ACC112 (cell line): ENCODE measurements at regions not wholly inside any gene's neighbourhood (a gene's known extent, or its start where the extent isn't known, plus 50 kb on each side); places are given as distances from the start of the nearest gene placed in this dataset.

Experiments
- H2AFZ ChIP-seq: fragments of 200-600 bp; sonication (generic); one replicate; pipeline ENCODE4 v1.6.0; 2017; ENCODE audit warnings: antibody characterized with exemption, low read length; ENCODE audit not compliant: unreplicated experiment
- H3K27ac ChIP-seq: fragments of 200-600 bp; sonication (generic); 2 replicates; pipeline ENCODE4 v1.5.1; 2014; ENCODE audit warnings: low read depth, mild to moderate bottlenecking, antibody characterized with exemption, low read length, moderate library complexity
- H3K27me3 ChIP-seq: fragments of 200-600 bp; sonication (generic); 2 replicates; pipeline ENCODE4 v1.6.1; 2014; ENCODE audit warnings: mild to moderate bottlenecking, antibody characterized with exemption, low read length, moderate library complexity, mixed read lengths; ENCODE audit not compliant: insufficient read depth
- H3K36me3 ChIP-seq: fragments of 200-600 bp; sonication (generic); 2 replicates; pipeline ENCODE4 v1.6.1; 2016; ENCODE audit warnings: mild to moderate bottlenecking, antibody characterized with exemption, low read length, moderate library complexity, mixed read lengths; ENCODE audit not compliant: insufficient read depth
- H3K4me1 ChIP-seq: fragments of 200-600 bp; sonication (generic); one replicate; pipeline ENCODE4 v1.6.1; 2016; ENCODE audit warnings: low read length, mixed read lengths; ENCODE audit not compliant: insufficient read depth, unreplicated experiment, control insufficient read depth
- H3K4me3 ChIP-seq: fragments of 200-600 bp; sonication (generic); 2 replicates; pipeline ENCODE4 v1.5.1; 2014; ENCODE audit warnings: mild to moderate bottlenecking, low read depth, low read length
- H3K79me2 ChIP-seq: fragments of 200-600 bp; sonication (generic); one replicate; pipeline ENCODE4 v1.6.0; 2016; ENCODE audit warnings: low read length; ENCODE audit not compliant: control insufficient read depth, unreplicated experiment, insufficient read depth

GRCh38 chr11:15764948-15765347 lies 591.4 kb downstream of the SOX6 start:
- Histone ChIP-seq H3K79me2 (no peaks in the 10 kb centered on the region), H3K27me3 (peaks cover 57% of the 10 kb centered on the region), H3K27ac (no peak overlapping the region), H2AFZ (no peak overlapping the region), H3K4me1 (no peaks in the 10 kb centered on the region), H3K36me3 (no peaks in the 10 kb centered on the region), H3K4me3 (no peak overlapping the region)

GRCh38 chr11:15765530-15765929 lies 590.8 kb downstream of the SOX6 start:
- Histone ChIP-seq H3K79me2 (no peaks in the 10 kb centered on the region), H3K36me3 (no peaks in the 10 kb centered on the region), H3K27me3 (peaks cover 51% of the 10 kb centered on the region), H3K4me1 (no peaks in the 10 kb centered on the region), H2AFZ (no peak overlapping the region), H3K27ac (no peak overlapping the region), H3K4me3 (no peak overlapping the region)

- H3K36me3 ChIP-seq: no peaks in the 10 kb centered on the region
- peaks cover 58% of the 10 kb centered on the region for H3K27me3 ChIP-seq
- no peaks in the 10 kb centered on the region for H3K79me2 ChIP-seq
- no peaks in the 10 kb centered on the region for H3K4me1 ChIP-seq
- no peak overlapping the region for H2AFZ ChIP-seq
- H3K27ac ChIP-seq: no peak overlapping the region
- H3K4me3 ChIP-seq: no peak overlapping the region
These were observed 588.0 kb downstream of the SOX6 start for GRCh38 chr11:15768321-15768720.

DNA sequence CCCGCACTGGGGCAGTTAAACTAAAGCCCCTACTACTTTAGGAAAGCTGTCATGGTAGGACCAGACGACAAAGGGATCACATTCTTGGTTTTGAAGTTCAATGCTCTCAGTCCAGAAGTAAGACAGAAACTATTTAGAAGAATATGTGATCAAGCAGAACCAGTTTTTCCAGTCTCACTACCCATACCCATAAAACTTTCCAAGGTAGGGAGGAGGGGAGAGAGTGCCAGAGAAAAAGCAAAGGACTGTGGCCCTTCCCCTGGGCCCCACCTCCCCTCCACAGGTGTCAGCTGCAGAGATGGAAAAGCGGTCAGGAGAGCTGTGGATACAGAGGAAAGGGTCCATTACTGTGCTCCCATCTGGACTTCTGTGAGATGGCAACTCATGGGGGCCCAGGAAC lies 587.1 kb downstream of the SOX6 start:
- Histone ChIP-seq H3K36me3 (no peaks in the 10 kb centered on the region), H3K27ac (no peak overlapping the region), H3K27me3 (peaks cover 52% of the 10 kb centered on the region), H3K4me3 (no peak overlapping the region), H2AFZ (no peak overlapping the region), H3K79me2 (no peaks in the 10 kb centered on the region), H3K4me1 (no peaks in the 10 kb centered on the region)

GRCh38 chr11:15770798-15771414 lies 585.4 kb downstream of the SOX6 start:
- Histone ChIP-seq H3K4me1 (no peaks in the 10 kb centered on the region), H3K27ac (no peak overlapping the region), H3K36me3 (no peaks in the 10 kb centered on the region), H3K27me3 (peaks cover 54% of the 10 kb centered on the region), H3K4me3 (no peak overlapping the region), H2AFZ (no peak overlapping the region), H3K79me2 (no peaks in the 10 kb centered on the region)

- Histone ChIP-seq H3K36me3 (no peaks in the 10 kb centered on the region), H3K4me1 (no peaks in the 10 kb centered on the region), H3K4me3 (no peak overlapping the region), H2AFZ (no peak overlapping the region), H3K27ac (no peak overlapping the region), H3K27me3 (peaks cover 49% of the 10 kb centered on the region), H3K79me2 (no peaks in the 10 kb centered on the region)
These were observed 583.8 kb downstream of the SOX6 start for GRCh38 chr11:15772547-15772946.

GRCh38 chr11:15772981-15773380 lies 583.4 kb downstream of the SOX6 start:
- no peak overlapping the region for H3K4me3 ChIP-seq
- H3K4me1 ChIP-seq: no peaks in the 10 kb centered on the region
- no peak overlapping the region for H3K27ac ChIP-seq
- H3K79me2 ChIP-seq: no peaks in the 10 kb centered on the region
- H2AFZ ChIP-seq: no peak overlapping the region
- peaks cover 50% of the 10 kb centered on the region for H3K27me3 ChIP-seq
- H3K36me3 ChIP-seq: no peaks in the 10 kb centered on the region

DNA sequence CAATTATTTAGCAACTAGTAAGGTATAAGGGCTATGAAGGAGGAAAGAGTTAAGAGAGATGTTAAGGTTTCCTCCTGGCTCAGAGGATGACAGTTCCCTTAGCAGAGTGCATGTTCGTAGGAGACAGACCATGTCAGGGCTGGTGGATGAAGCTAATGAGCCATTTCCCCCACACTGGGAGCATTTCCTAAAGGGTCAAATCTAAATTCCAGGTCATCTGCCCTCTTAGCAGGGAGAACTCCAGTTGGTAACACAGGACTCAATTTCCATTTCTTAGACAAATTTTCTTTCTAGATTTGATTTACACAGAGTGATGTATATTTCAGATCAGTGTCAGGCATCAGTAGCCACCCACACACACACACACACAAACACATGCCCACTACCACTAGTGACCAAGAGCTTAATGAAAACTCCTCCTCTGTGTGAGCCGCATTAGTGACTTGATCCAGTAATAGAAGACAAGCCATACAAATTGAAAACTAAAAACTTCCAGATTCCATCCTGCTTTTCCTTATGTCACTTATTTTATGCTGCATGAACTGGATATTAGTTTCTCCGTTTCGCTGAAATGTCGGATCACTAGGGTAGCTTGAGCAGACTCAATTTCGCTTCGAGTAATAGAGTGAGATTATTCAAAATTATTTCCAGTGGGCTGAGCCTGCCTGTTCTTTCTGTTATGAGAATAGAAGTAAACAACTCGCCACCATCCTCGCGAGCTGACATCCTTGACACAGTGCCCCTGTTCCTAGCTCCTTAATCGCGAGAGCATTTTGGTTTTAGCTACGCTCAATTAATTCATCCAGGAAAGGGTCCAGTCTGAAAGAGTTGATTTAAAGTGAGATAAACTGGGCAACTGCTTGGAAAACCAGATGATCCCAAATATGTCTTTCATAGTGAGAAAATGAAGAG lies 582.6 kb downstream of the SOX6 start:
- Histone ChIP-seq H3K36me3 (no peaks in the 10 kb centered on the region), H3K27ac (no peak overlapping the region), H3K79me2 (no peaks in the 10 kb centered on the region), H2AFZ (no peak overlapping the region), H3K27me3 (peaks cover 47% of the 10 kb centered on the region), H3K4me1 (no peaks in the 10 kb centered on the region), H3K4me3 (no peak overlapping the region)

DNA sequence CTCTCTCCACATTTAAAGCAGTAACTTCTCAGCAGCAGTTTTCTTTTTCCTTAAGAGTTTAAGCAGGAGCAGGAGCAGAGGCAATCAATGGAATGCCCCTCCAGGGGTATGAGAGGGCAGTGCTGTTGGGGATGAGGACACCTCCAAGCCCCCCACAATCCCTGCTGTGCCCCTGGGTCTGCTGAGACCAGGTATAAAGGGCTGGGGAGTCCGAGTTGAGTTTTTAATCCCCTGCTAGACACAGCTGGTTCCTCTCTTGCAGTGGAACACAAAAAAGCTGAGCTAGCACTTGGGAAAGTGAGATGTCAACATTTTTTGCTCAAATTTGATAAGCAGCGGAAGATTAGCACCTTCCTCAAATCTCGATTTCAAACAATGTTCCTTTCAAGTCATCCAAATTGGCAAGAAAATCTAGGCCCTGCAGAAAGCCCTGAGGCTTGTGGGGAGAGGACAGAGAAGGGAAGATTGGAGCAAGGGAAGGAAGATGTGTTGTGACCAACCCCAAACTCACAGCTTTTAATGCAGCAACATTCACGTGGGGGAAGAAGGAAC lies 581.9 kb downstream of the SOX6 start:
- Histone ChIP-seq H3K27ac (no peak overlapping the region), H2AFZ (no peak overlapping the region), H3K4me1 (no peaks in the 10 kb centered on the region), H3K27me3 (peaks cover 44% of the 10 kb centered on the region), H3K4me3 (no peak overlapping the region), H3K79me2 (no peaks in the 10 kb centered on the region), H3K36me3 (no peaks in the 10 kb centered on the region)

- H3K27ac ChIP-seq: no peak overlapping the region
- no peak overlapping the region for H3K4me3 ChIP-seq
- H3K27me3 ChIP-seq: peaks cover 44% of the 10 kb centered on the region
- H3K4me1 ChIP-seq: no peaks in the 10 kb centered on the region
- H2AFZ ChIP-seq: no peak overlapping the region
- H3K36me3 ChIP-seq: no peaks in the 10 kb centered on the region
- no peaks in the 10 kb centered on the region for H3K79me2 ChIP-seq
These were observed 581.3 kb downstream of the SOX6 start for GRCh38 chr11:15775015-15775541.
